Thoracic aorta (tissue), 2 donors: ENCODE measurements at regions not wholly inside any gene's neighbourhood (a gene's known extent, or its start where the extent isn't known, plus 50 kb on each side); places are given as distances from the start of the nearest gene placed in this dataset.
"Not testable (repeated sequence)": the region's sequence is repeated elsewhere in the genome, so short reads cannot be mapped to it uniquely, and the experiment has no call there.

Source experiments
- ATAC-seq: fragments of 150-250 bp; one replicate; pipeline ENCODE4 v1.8.0; 2017; ENCODE audit warnings: low read depth; ENCODE audit not compliant: insufficient number of reproducible peaks, low FRiP score
- DNase-seq: peaks from one replicate; pipeline ENCODE4 v3.0.0-alpha.2; 2020; ENCODE audit warnings: low spot score
- H3K27ac ChIP-seq, 2 donors: fragments of 200-600 bp; sonication (generic); 1 replicate in 1 of 2; 2 replicates in 1 of 2; pipeline ENCODE4 v1.5.1; 2016; ENCODE audit warnings: mild to moderate bottlenecking in 2 of 2, moderate library complexity in 2 of 2
- H3K27me3 ChIP-seq: fragments of 200-600 bp; sonication (generic); replicated peaks from 2 replicates; pipeline ENCODE4 v1.6.0; 2016; ENCODE audit warnings: mild to moderate bottlenecking; ENCODE audit not compliant: insufficient read depth
- H3K36me3 ChIP-seq: fragments of 200-600 bp; sonication (generic); one replicate; pipeline ENCODE4 v1.5.1; 2016
- H3K4me1 ChIP-seq, 2 donors: fragments of 200-600 bp; sonication (generic); 1 replicate in 1 of 2; 2 replicates in 1 of 2; pipeline versions ENCODE4 v1.5.1 to v1.6.0; 2016; ENCODE audit warnings: low read depth in 2 of 2, mild to moderate bottlenecking in 1 of 2; ENCODE audit not compliant: control insufficient read depth in 1 of 2
- H3K4me3 ChIP-seq: fragments of 200-600 bp; sonication (generic); 2 replicates; pipeline ENCODE4 v1.5.1; 2016; ENCODE audit warnings: mild to moderate bottlenecking
- H3K9me3 ChIP-seq: fragments of 200-600 bp; sonication (generic); 2 replicates; pipeline ENCODE4 v1.5.1; 2016
- CTCF ChIP-seq: fragments of 200-600 bp; sonication (generic); IDR thresholded peaks from one replicate; pipeline ENCODE4 v1.5.1; 2019; ENCODE audit warnings: antibody characterized with exemption

DNA sequence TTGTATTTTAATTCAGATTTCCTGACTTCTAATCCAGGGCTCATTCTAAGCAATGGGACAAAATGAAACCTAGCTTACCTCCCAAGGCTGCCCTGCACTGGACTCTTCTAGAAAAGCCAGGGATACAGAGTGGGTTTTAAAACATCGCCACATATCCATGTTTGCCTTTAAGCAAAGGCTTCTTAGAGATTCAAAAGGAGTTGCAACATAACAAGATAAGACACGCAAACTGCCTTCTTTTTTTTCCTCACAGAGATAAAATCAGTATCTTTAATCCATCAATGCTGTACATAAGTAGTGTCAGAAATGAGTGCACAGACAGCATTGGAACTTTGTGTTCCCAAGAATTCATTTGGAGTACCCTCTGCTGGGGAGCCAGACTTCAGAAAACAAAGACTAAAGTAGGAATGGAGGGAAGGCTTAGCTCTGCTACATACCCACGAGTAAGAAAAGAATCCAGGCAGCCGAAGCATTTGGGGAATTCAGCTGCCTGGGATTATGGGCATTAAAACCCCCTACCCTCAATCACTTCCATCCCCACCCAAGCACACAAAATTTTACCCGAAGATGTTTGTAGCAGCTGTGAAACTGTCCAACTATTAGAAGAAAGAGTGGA lies 427.8 kb downstream of the ARL4A start:
- no peaks in the 10 kb centered on the region for H3K36me3 ChIP-seq
- no peak overlapping the region for H3K27ac ChIP-seq
- H3K4me3 ChIP-seq = no peak overlapping the region
- no peaks in the 10 kb centered on the region for H3K4me1 ChIP-seq
- no peak for ATAC-seq
- no peak for TF ChIP-seq CTCF
- DNase-seq = no peak
- no peaks in the 10 kb centered on the region for H3K27me3 ChIP-seq
- H3K9me3 ChIP-seq = no peaks in the 10 kb centered on the region

- H3K9me3 ChIP-seq = no peaks in the 10 kb centered on the region
- ATAC-seq (no peak), DNase-seq (no peak)
- H3K27ac ChIP-seq = no peak overlapping the region
- no peaks in the 10 kb centered on the region for H3K4me1 ChIP-seq
- no peak overlapping the region for H3K4me3 ChIP-seq
- H3K27me3 ChIP-seq = no peaks in the 10 kb centered on the region
- TF ChIP-seq CTCF = no peak
- H3K36me3 ChIP-seq = no peaks in the 10 kb centered on the region
Measured at GRCh38 chr7:13115855-13116254, 428.4 kb downstream of the ARL4A start.

- Histone ChIP-seq H3K4me1 (no peaks in the 10 kb centered on the region), H3K27ac (no peak overlapping the region), H3K9me3 (no peaks in the 10 kb centered on the region), H3K4me3 (no peak overlapping the region), H3K36me3 (no peaks in the 10 kb centered on the region), H3K27me3 (no peaks in the 10 kb centered on the region)
- TF ChIP-seq CTCF = no peak
- DNase-seq (no peak), ATAC-seq (no peak)
Measured at GRCh38 chr7:13117103-13117502, 429.7 kb downstream of the ARL4A start.

DNA sequence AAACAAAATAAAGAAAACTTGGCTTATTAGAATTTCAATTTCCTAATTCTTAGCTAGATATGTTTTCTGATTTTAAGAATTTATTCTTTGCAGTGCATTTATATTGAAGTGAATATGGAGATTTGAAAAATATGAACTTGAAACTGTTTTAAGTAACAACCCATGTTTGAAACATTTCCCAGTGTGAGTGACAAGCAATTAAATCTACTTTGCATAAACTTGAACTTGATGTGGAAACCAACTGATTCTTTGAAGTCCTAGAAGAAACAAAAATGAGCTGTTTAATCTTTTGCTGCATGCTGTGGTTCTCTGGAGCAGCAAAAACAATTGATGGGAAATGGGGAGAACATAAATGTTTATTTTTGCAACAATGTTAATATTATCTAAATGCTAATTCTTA lies 430.2 kb downstream of the ARL4A start:
- Histone ChIP-seq H3K27me3 (no peaks in the 10 kb centered on the region), H3K36me3 (no peaks in the 10 kb centered on the region), H3K4me1 (no peaks in the 10 kb centered on the region), H3K9me3 (no peaks in the 10 kb centered on the region), H3K4me3 (no peak overlapping the region), H3K27ac (no peak overlapping the region)
- ATAC-seq (no peak), DNase-seq (no peak)
- no peak for TF ChIP-seq CTCF

GRCh38 chr7:13124629-13125028 lies 437.2 kb downstream of the ARL4A start:
- H3K36me3 ChIP-seq, H3K9me3 ChIP-seq, H3K4me1 ChIP-seq, DNase-seq, H3K4me3 ChIP-seq, ATAC-seq, H3K27ac ChIP-seq, H3K27me3 ChIP-seq: not testable (repeated sequence)

- Histone ChIP-seq H3K27ac (no peak overlapping the region), H3K27me3 (no peaks in the 10 kb centered on the region), H3K9me3 (no peaks in the 10 kb centered on the region), H3K36me3 (no peaks in the 10 kb centered on the region), H3K4me1 (no peaks in the 10 kb centered on the region), H3K4me3 (no peak overlapping the region)
- ATAC-seq (no peak), DNase-seq (no peak)
- TF ChIP-seq CTCF = no peak
Measured at GRCh38 chr7:13126347-13126746, 438.9 kb downstream of the ARL4A start.
